Thoracic aorta (tissue), 2 donors: ENCODE measurements at regions not wholly inside any gene's neighbourhood (a gene's known extent, or its start where the extent isn't known, plus 50 kb on each side); places are given as distances from the start of the nearest gene placed in this dataset.

Experiments used
- ATAC-seq: fragments of 150-250 bp; one replicate; pipeline ENCODE4 v1.8.0; 2017; ENCODE audit warnings: low read depth; ENCODE audit not compliant: insufficient number of reproducible peaks, low FRiP score
- DNase-seq: peaks from one replicate; pipeline ENCODE4 v3.0.0-alpha.2; 2020; ENCODE audit warnings: low spot score
- H3K27ac ChIP-seq, 2 donors: fragments of 200-600 bp; sonication (generic); 1 replicate in 1 of 2; 2 replicates in 1 of 2; pipeline ENCODE4 v1.5.1; 2016; ENCODE audit warnings: mild to moderate bottlenecking in 2 of 2, moderate library complexity in 2 of 2
- H3K27me3 ChIP-seq: fragments of 200-600 bp; sonication (generic); replicated peaks from 2 replicates; pipeline ENCODE4 v1.6.0; 2016; ENCODE audit warnings: mild to moderate bottlenecking; ENCODE audit not compliant: insufficient read depth
- H3K36me3 ChIP-seq: fragments of 200-600 bp; sonication (generic); one replicate; pipeline ENCODE4 v1.5.1; 2016
- H3K4me1 ChIP-seq, 2 donors: fragments of 200-600 bp; sonication (generic); 1 replicate in 1 of 2; 2 replicates in 1 of 2; pipeline versions ENCODE4 v1.5.1 to v1.6.0; 2016; ENCODE audit warnings: low read depth in 2 of 2, mild to moderate bottlenecking in 1 of 2; ENCODE audit not compliant: control insufficient read depth in 1 of 2
- H3K4me3 ChIP-seq: fragments of 200-600 bp; sonication (generic); 2 replicates; pipeline ENCODE4 v1.5.1; 2016; ENCODE audit warnings: mild to moderate bottlenecking
- H3K9me3 ChIP-seq: fragments of 200-600 bp; sonication (generic); 2 replicates; pipeline ENCODE4 v1.5.1; 2016
- CTCF ChIP-seq: fragments of 200-600 bp; sonication (generic); IDR thresholded peaks from one replicate; pipeline ENCODE4 v1.5.1; 2019; ENCODE audit warnings: antibody characterized with exemption

GRCh38 chr1:56188221-56188620, 391.1 kb downstream of the PLPP3 start:
- no peak for DNase-seq
- Histone ChIP-seq H3K36me3 (no peaks in the 10 kb centered on the region), H3K4me3 (no peak overlapping the region), H3K27ac (no peak overlapping the region), H3K9me3 (no peaks in the 10 kb centered on the region), H3K4me1 (peaks cover 0 to 14% of the 10 kb centered on the region in 2 donors), H3K27me3 (no peaks in the 10 kb centered on the region)
- no peak for TF ChIP-seq CTCF
- ATAC-seq: no peak

GRCh38 chr1:56187405-56187804, 392.0 kb downstream of the PLPP3 start:
- Histone ChIP-seq H3K4me1 (peaks cover 0 to 14% of the 10 kb centered on the region in 2 donors), H3K27ac (no peak overlapping the region)

GRCh38 chr1:56185493-56185892, 393.9 kb downstream of the PLPP3 start:
- no peak for ATAC-seq
- no peak overlapping the region for H3K4me3 ChIP-seq
- no peaks in the 10 kb centered on the region for H3K27me3 ChIP-seq
- no peaks in the 10 kb centered on the region for H3K9me3 ChIP-seq
- no peak for TF ChIP-seq CTCF
- DNase-seq: no peak
- no peaks in the 10 kb centered on the region for H3K36me3 ChIP-seq
- H3K4me1 ChIP-seq: peaks cover 0 to 1% of the 10 kb centered on the region in 2 donors
- H3K27ac ChIP-seq: no peak overlapping the region

More at GRCh38 chr1:56187405-56187804, 392.0 kb downstream of the PLPP3 start:
- ATAC-seq: no peak
- Histone ChIP-seq H3K36me3 (no peaks in the 10 kb centered on the region), H3K27me3 (no peaks in the 10 kb centered on the region), H3K9me3 (no peaks in the 10 kb centered on the region), H3K4me3 (no peak overlapping the region)
- DNase-seq: no peak
- no peak for TF ChIP-seq CTCF

DNA sequence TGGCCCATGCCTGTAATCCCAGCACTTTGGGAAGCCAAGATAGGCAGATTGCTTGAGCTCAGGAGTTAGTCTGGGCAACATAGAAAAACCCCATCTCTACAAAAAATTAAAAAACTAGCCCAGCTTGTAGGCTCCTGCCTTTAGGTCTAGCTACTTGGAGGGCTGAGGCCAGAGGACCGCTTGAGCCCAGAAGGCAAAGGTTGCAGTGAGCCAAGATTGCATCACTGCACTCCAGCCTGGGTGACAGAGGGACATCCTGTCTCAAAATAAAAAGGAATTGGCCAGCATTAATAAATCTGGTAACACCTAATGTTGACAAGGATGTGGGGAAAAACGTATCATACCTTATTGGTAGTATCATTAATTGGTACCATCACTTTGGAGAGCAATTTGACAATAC, 396.2 kb downstream of the PLPP3 start:
- DNase-seq (no peak), ATAC-seq (no peak)
- H3K27ac ChIP-seq: no peak overlapping the region
- peaks cover 3 to 7% of the 10 kb centered on the region in 2 donors for H3K4me1 ChIP-seq
- no peaks in the 10 kb centered on the region for H3K27me3 ChIP-seq
- no peak for TF ChIP-seq CTCF
- no peak overlapping the region for H3K4me3 ChIP-seq
- no peaks in the 10 kb centered on the region for H3K9me3 ChIP-seq
- H3K36me3 ChIP-seq: no peaks in the 10 kb centered on the region

DNA sequence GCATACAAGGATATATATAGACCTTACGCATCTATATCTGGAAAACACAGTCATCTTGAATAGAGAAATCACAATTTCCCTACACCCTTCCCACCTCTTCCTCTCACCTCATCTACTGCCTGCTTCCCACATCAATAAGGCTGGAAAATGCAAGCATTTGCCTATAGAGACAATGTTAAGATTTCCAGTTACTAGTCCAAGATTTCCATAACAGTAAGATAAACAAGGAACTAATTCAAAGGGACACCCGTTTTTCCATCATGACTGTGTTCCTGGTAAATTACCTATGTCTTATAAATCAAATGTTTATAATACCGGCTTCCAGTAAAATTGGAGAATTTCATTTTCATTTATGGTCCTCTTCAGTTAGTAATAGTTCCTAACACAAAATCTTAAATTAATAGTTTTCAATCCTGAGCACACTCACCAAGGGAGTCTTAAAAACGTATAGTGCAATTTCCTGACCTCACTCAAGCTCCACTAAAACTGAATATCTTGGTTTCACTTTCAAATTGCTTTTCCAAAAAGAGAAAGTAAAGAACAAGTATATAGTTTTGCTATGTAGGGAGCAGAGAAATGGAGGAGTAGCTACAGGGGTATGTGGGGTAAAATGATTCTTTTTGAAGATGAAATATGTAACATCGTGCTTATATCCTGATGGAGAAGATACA, 398.7 kb downstream of the PLPP3 start:
- no peak for TF ChIP-seq CTCF
- H3K36me3 ChIP-seq: no peaks in the 10 kb centered on the region
- peak overlapping the region; percentile 66 for H3K4me3 ChIP-seq
- H3K27me3 ChIP-seq: no peaks in the 10 kb centered on the region
- H3K27ac ChIP-seq: no peak overlapping the region
- DNase-seq (no peak), ATAC-seq (no peak)
- H3K9me3 ChIP-seq: no peaks in the 10 kb centered on the region
- H3K4me1 ChIP-seq: peaks cover 3 to 7% of the 10 kb centered on the region in 2 donors
